MCF 10A (cell line): ENCODE measurements at regions not wholly inside any gene's neighbourhood (a gene's known extent, or its start where the extent isn't known, plus 50 kb on each side); places are given as distances from the start of the nearest gene placed in this dataset.

Experiments used
- BruUV-seq: library from RNA; stranded (reverse); fragments of 400-500 nt; replicated peaks from 2 replicates; lab custom pipeline; 2021; lab: Mats Ljungman, UMichigan
- CTCF ChIA-PET: fragments of 300-600 bp; sonication (Branson Sonifier 250); formaldehyde crosslinking; extraction: SDS; loops from one replicate; lab custom pipeline; 2021; ENCODE audit warnings: antibody characterized with exemption, inconsistent platforms; lab: Yijun Ruan, JAX
- POLR2A ChIA-PET: fragments of 300-600, 350-650 bp; sonication (Branson Sonifier 250); formaldehyde crosslinking; extraction: SDS; loops from one replicate; lab custom pipeline; 2020; ENCODE audit warnings: antibody characterized with exemption, inconsistent platforms; lab: Yijun Ruan, JAX
- DNase-seq: peaks from one replicate; pipeline ENCODE4 v3.0.0-alpha.2; 2018; ENCODE audit not compliant: unreplicated experiment
- H3K27ac Mint-ChIP-seq: one replicate; pipeline ENCODE4 v1.8.0; 2022; ENCODE audit warnings: mild to moderate bottlenecking, low read depth, mixed read lengths; ENCODE audit not compliant: unreplicated experiment
- H3K27me3 Mint-ChIP-seq: one replicate; pipeline ENCODE4 v1.8.0; 2022; ENCODE audit warnings: mixed read lengths; ENCODE audit not compliant: insufficient read depth, unreplicated experiment
- H3K36me3 Mint-ChIP-seq: one replicate; pipeline ENCODE4 v1.8.0; 2022; ENCODE audit warnings: mild to moderate bottlenecking, moderate library complexity, mixed read lengths; ENCODE audit not compliant: insufficient read depth, unreplicated experiment
- H3K4me1 Mint-ChIP-seq: one replicate; pipeline ENCODE4 v1.8.0; 2022; ENCODE audit warnings: mixed read lengths; ENCODE audit not compliant: insufficient read depth, unreplicated experiment
- H3K4me3 Mint-ChIP-seq: one replicate; pipeline ENCODE4 v1.8.0; 2022; ENCODE audit warnings: mild to moderate bottlenecking, moderate library complexity, mixed read lengths; ENCODE audit not compliant: unreplicated experiment
- H3K9me3 Mint-ChIP-seq: one replicate; pipeline ENCODE4 v1.8.0; 2022; ENCODE audit warnings: mixed read lengths; ENCODE audit not compliant: unreplicated experiment
- intact Hi-C: fragments of 100-400 bp; cut with micrococcal nuclease; formaldehyde crosslinking; loops from 2 replicates; pipeline ENCODE4 v1.14.1; 2022
- TF ChIP-seq, protein P1 (sequence below): fragments of 200-600 bp; IDR thresholded peaks from one replicate; pipeline ENCODE4 v1.8.0; 2022; ENCODE audit warnings: antibody characterized with exemption, mild to moderate bottlenecking; ENCODE audit not compliant: unreplicated experiment

DNA sequence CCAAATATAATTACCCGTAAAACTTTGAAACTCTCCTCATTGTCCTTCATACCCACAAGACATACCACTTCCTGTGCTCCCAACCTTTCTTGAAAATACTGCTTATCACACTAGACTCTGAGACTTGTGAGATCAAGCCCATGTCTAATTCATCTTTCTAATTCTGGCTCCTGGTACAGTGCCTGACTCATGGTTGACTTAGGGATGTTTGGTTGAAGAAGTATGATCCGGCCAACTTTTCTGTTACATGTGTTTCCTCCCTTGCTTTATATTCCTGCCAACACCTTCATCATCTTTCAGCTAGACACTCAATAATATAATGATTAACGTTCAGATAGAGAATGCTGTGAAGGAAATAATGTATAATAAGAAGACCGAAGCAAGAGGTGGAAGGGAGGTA lies 58.2 kb downstream of the MEX3B start:
- no peak for DNase-seq
- Mint-ChIP-seq H3K9me3 (peaks cover 13% of the 10 kb centered on the region), H3K27me3 (no peaks in the 10 kb centered on the region), H3K4me1 (no peaks in the 10 kb centered on the region), H3K27ac (no peak overlapping the region), H3K4me3 (no peak overlapping the region), H3K36me3 (peaks cover 6% of the 10 kb centered on the region)
- BruUV-seq: no TSS peak
- intact Hi-C loops: no loop called here
- ChIA-PET POLR2A (no interaction called here), CTCF (no interaction called here)
- TF ChIP-seq, protein P1, sequence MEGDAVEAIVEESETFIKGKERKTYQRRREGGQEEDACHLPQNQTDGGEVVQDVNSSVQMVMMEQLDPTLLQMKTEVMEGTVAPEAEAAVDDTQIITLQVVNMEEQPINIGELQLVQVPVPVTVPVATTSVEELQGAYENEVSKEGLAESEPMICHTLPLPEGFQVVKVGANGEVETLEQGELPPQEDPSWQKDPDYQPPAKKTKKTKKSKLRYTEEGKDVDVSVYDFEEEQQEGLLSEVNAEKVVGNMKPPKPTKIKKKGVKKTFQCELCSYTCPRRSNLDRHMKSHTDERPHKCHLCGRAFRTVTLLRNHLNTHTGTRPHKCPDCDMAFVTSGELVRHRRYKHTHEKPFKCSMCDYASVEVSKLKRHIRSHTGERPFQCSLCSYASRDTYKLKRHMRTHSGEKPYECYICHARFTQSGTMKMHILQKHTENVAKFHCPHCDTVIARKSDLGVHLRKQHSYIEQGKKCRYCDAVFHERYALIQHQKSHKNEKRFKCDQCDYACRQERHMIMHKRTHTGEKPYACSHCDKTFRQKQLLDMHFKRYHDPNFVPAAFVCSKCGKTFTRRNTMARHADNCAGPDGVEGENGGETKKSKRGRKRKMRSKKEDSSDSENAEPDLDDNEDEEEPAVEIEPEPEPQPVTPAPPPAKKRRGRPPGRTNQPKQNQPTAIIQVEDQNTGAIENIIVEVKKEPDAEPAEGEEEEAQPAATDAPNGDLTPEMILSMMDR: no peak

DNA sequence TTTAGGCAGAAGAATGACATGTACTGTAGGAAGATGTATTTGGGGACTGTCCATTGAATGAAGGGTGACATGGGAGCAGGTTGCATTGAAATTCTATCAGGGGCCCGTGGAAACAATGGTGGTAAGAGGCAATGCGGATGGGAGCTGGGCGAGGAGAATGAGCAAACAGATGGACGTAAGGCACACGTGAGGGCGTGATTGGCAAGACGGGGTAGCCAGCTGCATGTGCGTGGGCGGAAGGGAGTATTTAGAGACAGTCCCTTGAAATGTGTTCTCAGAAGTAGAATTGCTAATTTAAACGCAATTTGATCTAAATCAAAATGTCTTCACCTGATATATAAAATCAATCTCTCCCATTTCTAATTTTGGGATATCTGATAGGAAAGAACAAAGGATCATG lies 62.3 kb downstream of the MEX3B start:
- intact Hi-C loops: no loop called here
- TF ChIP-seq, protein P1: no peak
- ChIA-PET CTCF (no interaction called here), POLR2A (no interaction called here)
- peaks cover 6% of the 10 kb centered on the region for H3K36me3 Mint-ChIP-seq
- no peak for DNase-seq
- no peak overlapping the region for H3K4me3 Mint-ChIP-seq
- peaks cover 23% of the 10 kb centered on the region for H3K9me3 Mint-ChIP-seq
- no TSS peak for BruUV-seq
- H3K27ac Mint-ChIP-seq: no peak overlapping the region
- no peaks in the 10 kb centered on the region for H3K27me3 Mint-ChIP-seq
- no peaks in the 10 kb centered on the region for H3K4me1 Mint-ChIP-seq

- Mint-ChIP-seq H3K27me3 (no peaks in the 10 kb centered on the region), H3K4me1 (no peaks in the 10 kb centered on the region), H3K4me3 (no peak overlapping the region), H3K27ac (no peak overlapping the region), H3K36me3 (peaks cover 6% of the 10 kb centered on the region), H3K9me3 (peaks cover 24% of the 10 kb centered on the region)
- no TSS peak for BruUV-seq
- TF ChIP-seq, protein P1: no peak
- intact Hi-C loops: no loop called here
- no peak for DNase-seq
- ChIA-PET POLR2A (no interaction called here), CTCF (no interaction called here)
Observed at GRCh38 chr15:81982808-81983207, 63.0 kb downstream of the MEX3B start.

DNA sequence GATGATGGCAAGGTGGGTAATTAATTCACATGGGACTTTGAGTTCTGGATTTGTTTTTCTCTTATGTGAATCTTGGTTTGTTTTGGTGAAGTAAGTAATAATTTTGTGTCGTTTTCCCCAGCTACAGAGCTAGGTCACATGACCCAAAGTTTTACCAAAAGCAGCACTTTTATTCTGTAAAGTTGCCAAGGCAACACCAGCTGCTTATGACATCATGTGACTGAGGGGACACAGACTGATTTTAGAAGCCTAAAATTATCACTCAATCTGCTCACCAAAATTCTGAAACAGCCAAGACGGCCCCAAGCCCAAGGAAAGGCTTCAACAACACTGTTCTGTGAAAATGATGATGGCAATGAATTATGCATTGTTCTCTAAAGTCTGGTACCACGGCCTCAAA lies 63.9 kb downstream of the MEX3B start:
- DNase-seq: no peak
- intact Hi-C loops: no loop called here
- TF ChIP-seq, protein P1: no peak
- ChIA-PET CTCF (no interaction called here), POLR2A (no interaction called here)
- no peaks in the 10 kb centered on the region for H3K4me1 Mint-ChIP-seq
- peaks cover 22% of the 10 kb centered on the region for H3K9me3 Mint-ChIP-seq
- no peaks in the 10 kb centered on the region for H3K27me3 Mint-ChIP-seq
- no TSS peak for BruUV-seq
- H3K27ac Mint-ChIP-seq: no peak overlapping the region
- H3K36me3 Mint-ChIP-seq: peaks cover 6% of the 10 kb centered on the region
- H3K4me3 Mint-ChIP-seq: no peak overlapping the region
